ENCODE measurements at regions not wholly inside any gene's neighbourhood (a gene's known extent, or its start where the extent isn't known, plus 50 kb on each side); places are given as distances from the start of the nearest gene placed in this dataset.

DNA sequence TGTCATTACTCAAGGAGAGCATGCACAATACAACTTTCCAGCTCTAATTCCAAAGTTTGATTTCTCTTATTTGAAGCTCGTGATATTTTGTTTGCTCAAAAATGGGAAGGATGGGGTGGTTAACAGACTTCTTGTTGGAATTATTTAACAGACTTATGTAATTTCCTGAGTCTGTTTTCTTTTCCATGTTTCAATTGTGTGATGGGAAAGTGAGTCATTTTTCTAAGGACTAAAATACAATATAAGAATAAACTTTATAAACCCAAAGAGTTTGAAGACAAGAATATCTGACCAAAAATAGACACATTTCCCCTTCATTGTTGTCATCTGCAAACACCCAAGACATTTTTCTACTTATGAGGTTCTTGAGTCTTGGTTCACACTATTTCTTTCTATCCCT, 211.8 kb upstream of the SLITRK5 start:
- Histone ChIP-seq H3K9ac (ENCODE audit: insufficient read depth, low read depth, low read length) (no peak overlapping the region), H3K36me3 (replicated peaks in 1 of 2; ENCODE audit: control insufficient read depth in 1 of 2, insufficient read depth in 2 of 2, low read length in 2 of 2) (no peaks in the 10 kb centered on the region), H3K9me3 (ENCODE audit: low read length) (no peaks in the 10 kb centered on the region), H3K27me3 (ENCODE audit: control insufficient read depth in 1 of 2, insufficient read depth in 2 of 2, low read length in 2 of 2) (no peaks in the 10 kb centered on the region), H3K4me1 (ENCODE audit: insufficient read depth, low read length) (no peaks in the 10 kb centered on the region), H4K20me1 (ENCODE audit: insufficient read depth, low read length) (no peaks in the 10 kb centered on the region), H2AFZ (ENCODE audit: low read length) (no peak overlapping the region), H3K79me2 (ENCODE audit: insufficient read depth, low read length) (no peaks in the 10 kb centered on the region), H3K27ac (ENCODE audit: extremely low read length, insufficient read depth, low read length) (no peak overlapping the region), H3K4me3 (replicated peaks in 1 of 3; ENCODE audit: insufficient read depth in 1 of 3, low read depth in 2 of 3, low read length in 3 of 3) (no peak overlapping the region), H3K4me2 (ENCODE audit: low read depth, low read length) (no peak overlapping the region)
- DNase-seq (ENCODE audit: low spot score) (no peak), ATAC-seq (no peak), FAIRE-seq (no peak)
- WGBS (ENCODE audit: low lambda C conversion rate): 0% methylated on average over 1 of the region's 1 CpG
- intact Hi-C loops (cut with micrococcal nuclease; ENCODE audit: unreplicated experiment) (no loop called here), in situ Hi-C loops (cut with HindIII; ENCODE audit: extremely low pct_ligation_motif_present, low pct_unique_long_range_greater_than_20kb) (no loop called here)
- TF ChIP-seq SIN3B (IDR thresholded peaks at IDR 0.05; ENCODE audit: low read length) (no peak), ZNF292 (CRISPR knock-in tag; IDR thresholded peaks at IDR 0.05; ENCODE audit: borderline replicate concordance, low read depth) (no peak), RBM22 (optimal IDR thresholded peaks at IDR 0.05; ENCODE audit: low read length) (no peak), ZSCAN22 (CRISPR knock-in tag; IDR thresholded peaks at IDR 0.05) (no peak), ZFP1 (CRISPR knock-in tag; IDR thresholded peaks at IDR 0.05) (no peak), KMT2A (CRISPR knock-in tag; IDR thresholded peaks at IDR 0.05) (no peak)
- POLR2A ChIA-PET: no interaction called here
- CTCF ChIA-PET (ENCODE audit: low intra/inter-chr PET ratio, low total read pairs): no interaction called here
- BruUV-seq (replicated peaks): no TSS peak

DNA sequence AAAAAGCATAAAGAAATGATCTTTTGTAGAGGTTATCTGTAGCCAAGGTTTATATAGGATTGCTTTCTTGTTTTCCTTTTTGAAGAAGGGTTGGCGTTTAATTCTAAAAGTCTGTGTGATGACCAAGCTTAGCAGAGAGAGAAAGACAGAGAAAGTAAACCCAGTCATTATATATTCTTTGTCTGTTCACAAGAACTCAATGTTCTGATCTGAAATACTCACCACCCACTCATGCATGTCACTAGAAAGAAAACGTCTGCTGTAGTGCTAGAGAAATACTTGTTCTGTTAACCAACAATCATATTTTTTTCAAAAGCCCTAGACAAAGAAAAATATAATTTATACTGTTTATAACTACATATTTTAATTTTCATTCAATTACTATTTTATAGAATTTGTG, 173.7 kb upstream of the SLITRK5 start:
- in situ Hi-C loops (cut with HindIII; ENCODE audit: extremely low pct_ligation_motif_present, low pct_unique_long_range_greater_than_20kb): no loop called here
- POLR2A ChIA-PET: no interaction called here
- 4% methylated on average over 2 of the region's 2 CpGs for WGBS (ENCODE audit: low lambda C conversion rate)
- TF ChIP-seq ZNF644 (CRISPR knock-in tag; IDR thresholded peaks at IDR 0.05; ENCODE audit: low read depth) (no peak), NKX3-1 (CRISPR knock-in tag; IDR thresholded peaks at IDR 0.05) (no peak), ZNF629 (CRISPR knock-in tag; conservative IDR thresholded peaks at IDR 0.05) (no peak), HCFC1 (IDR thresholded peaks at IDR 0.05; ENCODE audit: low read depth, low read length) (no peak), BCL3 (CRISPR knock-in tag; IDR thresholded peaks at IDR 0.05) (no peak), FOXM1 (CRISPR knock-in tag; IDR thresholded peaks at IDR 0.05) (no peak), JUN (CRISPR knock-in tag; IDR thresholded peaks at IDR 0.05) (no peak), KLF13 (CRISPR knock-in tag; IDR thresholded peaks at IDR 0.05) (no peak), ZNF790 (CRISPR knock-in tag; IDR thresholded peaks at IDR 0.05; ENCODE audit: borderline replicate concordance) (no peak), SNRNP70 (IDR thresholded peaks at IDR 0.05; ENCODE audit: low read depth, low read length) (no peak)
- TF ChIP-seq, protein P1, sequence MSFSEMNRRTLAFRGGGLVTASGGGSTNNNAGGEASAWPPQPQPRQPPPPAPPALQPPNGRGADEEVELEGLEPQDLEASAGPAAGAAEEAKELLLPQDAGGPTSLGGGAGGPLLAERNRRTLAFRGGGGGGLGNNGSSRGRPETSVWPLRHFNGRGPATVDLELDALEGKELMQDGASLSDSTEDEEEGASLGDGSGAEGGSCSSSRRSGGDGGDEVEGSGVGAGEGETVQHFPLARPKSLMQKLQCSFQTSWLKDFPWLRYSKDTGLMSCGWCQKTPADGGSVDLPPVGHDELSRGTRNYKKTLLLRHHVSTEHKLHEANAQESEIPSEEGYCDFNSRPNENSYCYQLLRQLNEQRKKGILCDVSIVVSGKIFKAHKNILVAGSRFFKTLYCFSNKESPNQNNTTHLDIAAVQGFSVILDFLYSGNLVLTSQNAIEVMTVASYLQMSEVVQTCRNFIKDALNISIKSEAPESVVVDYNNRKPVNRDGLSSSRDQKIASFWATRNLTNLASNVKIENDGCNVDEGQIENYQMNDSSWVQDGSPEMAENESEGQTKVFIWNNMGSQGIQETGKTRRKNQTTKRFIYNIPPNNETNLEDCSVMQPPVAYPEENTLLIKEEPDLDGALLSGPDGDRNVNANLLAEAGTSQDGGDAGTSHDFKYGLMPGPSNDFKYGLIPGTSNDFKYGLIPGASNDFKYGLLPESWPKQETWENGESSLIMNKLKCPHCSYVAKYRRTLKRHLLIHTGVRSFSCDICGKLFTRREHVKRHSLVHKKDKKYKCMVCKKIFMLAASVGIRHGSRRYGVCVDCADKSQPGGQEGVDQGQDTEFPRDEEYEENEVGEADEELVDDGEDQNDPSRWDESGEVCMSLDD (CRISPR knock-in tag; IDR thresholded peaks at IDR 0.05; ENCODE audit: borderline replicate concordance): no peak
- TF ChIP-seq, protein P2, sequence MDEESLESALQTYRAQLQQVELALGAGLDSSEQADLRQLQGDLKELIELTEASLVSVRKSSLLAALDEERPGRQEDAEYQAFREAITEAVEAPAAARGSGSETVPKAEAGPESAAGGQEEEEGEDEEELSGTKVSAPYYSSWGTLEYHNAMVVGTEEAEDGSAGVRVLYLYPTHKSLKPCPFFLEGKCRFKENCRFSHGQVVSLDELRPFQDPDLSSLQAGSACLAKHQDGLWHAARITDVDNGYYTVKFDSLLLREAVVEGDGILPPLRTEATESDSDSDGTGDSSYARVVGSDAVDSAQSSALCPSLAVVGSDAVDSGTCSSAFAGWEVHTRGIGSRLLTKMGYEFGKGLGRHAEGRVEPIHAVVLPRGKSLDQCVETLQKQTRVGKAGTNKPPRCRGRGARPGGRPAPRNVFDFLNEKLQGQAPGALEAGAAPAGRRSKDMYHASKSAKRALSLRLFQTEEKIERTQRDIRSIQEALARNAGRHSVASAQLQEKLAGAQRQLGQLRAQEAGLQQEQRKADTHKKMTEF (CRISPR knock-in tag; IDR thresholded peaks at IDR 0.05): no peak

More for the DNA sequence above, 173.7 kb upstream of the SLITRK5 start:
- Histone ChIP-seq H3K4me3 (replicated peaks in 1 of 3; ENCODE audit: insufficient read depth in 1 of 3, low read depth in 2 of 3, low read length in 3 of 3) (no peak overlapping the region), H3K79me2 (ENCODE audit: insufficient read depth, low read length) (no peaks in the 10 kb centered on the region), H3K36me3 (replicated peaks in 1 of 2; ENCODE audit: control insufficient read depth in 1 of 2, insufficient read depth in 2 of 2, low read length in 2 of 2) (no peaks in the 10 kb centered on the region), H3K9ac (ENCODE audit: insufficient read depth, low read depth, low read length) (no peak overlapping the region), H4K20me1 (ENCODE audit: insufficient read depth, low read length) (no peaks in the 10 kb centered on the region), H3K27ac (ENCODE audit: extremely low read length, insufficient read depth, low read length) (no peak overlapping the region), H3K4me1 (ENCODE audit: insufficient read depth, low read length) (no peaks in the 10 kb centered on the region), H3K9me3 (ENCODE audit: low read length) (no peaks in the 10 kb centered on the region), H3K4me2 (ENCODE audit: low read depth, low read length) (no peak overlapping the region), H2AFZ (ENCODE audit: low read length) (no peak overlapping the region), H3K27me3 (ENCODE audit: control insufficient read depth in 1 of 2, insufficient read depth in 2 of 2, low read length in 2 of 2) (no peaks in the 10 kb centered on the region)
- no peak for DNase-seq (ENCODE audit: low spot score)
- intact Hi-C loops (cut with micrococcal nuclease; ENCODE audit: unreplicated experiment): no loop called here
- CTCF ChIA-PET (ENCODE audit: low intra/inter-chr PET ratio, low total read pairs): no interaction called here
- ATAC-seq: no peak
- FAIRE-seq: no peak
- no TSS peak for BruUV-seq (replicated peaks)

All from HepG2 (cell line).